H9 (cell line): ENCODE measurements at regions not wholly inside any gene's neighbourhood (a gene's known extent, or its start where the extent isn't known, plus 50 kb on each side); places are given as distances from the start of the nearest gene placed in this dataset.

Experiments
- DNase-seq: peaks from one replicate; pipeline ENCODE4 v3.0.0-alpha.2; 2017
- H2AFZ ChIP-seq: one replicate; pipeline ENCODE4 v1.6.1; 2013; ENCODE audit warnings: mild to moderate bottlenecking, low read length, control low read depth, moderate library complexity
- H2AK5ac ChIP-seq: 2 replicates; pipeline ENCODE4 v1.6.1; 2013; ENCODE audit warnings: low read length, control low read depth, mixed read lengths; ENCODE audit not compliant: insufficient read length
- H2BK120ac ChIP-seq: one replicate; pipeline ENCODE4 v1.6.1; 2013; ENCODE audit warnings: low read depth, mild to moderate bottlenecking, low read length, control low read depth, inconsistent platforms; ENCODE audit not compliant: poor library complexity, severe bottlenecking
- H2BK12ac ChIP-seq: 2 replicates; pipeline ENCODE4 v1.6.1; 2013; ENCODE audit warnings: low read length, control low read depth, mixed read lengths, low read depth; ENCODE audit not compliant: insufficient read length
- H2BK15ac ChIP-seq: 2 replicates; pipeline ENCODE4 v1.6.1; 2013; ENCODE audit warnings: low read depth, low read length, control low read depth
- H2BK20ac ChIP-seq: one replicate; pipeline ENCODE4 v1.6.1; 2013; ENCODE audit warnings: low read depth, mild to moderate bottlenecking, low read length, control low read depth, inconsistent platforms; ENCODE audit not compliant: poor library complexity, severe bottlenecking
- H2BK5ac ChIP-seq: 2 replicates; pipeline ENCODE4 v1.6.1; 2013; ENCODE audit warnings: low read length, control low read depth, mixed read lengths; ENCODE audit not compliant: insufficient read length
- H3K14ac ChIP-seq: 2 replicates; pipeline ENCODE4 v1.6.1; 2013; ENCODE audit warnings: low read length, control low read depth; ENCODE audit not compliant: insufficient read depth
- H3K18ac ChIP-seq: 2 replicates; pipeline ENCODE4 v1.6.1; 2013; ENCODE audit warnings: low read depth, mild to moderate bottlenecking, mixed read lengths, low read length, control low read depth; ENCODE audit not compliant: insufficient read length
- H3K23ac ChIP-seq: 2 replicates; pipeline ENCODE4 v1.6.1; 2013; ENCODE audit warnings: low read length, control low read depth, mixed read lengths, low read depth; ENCODE audit not compliant: insufficient read length
- H3K23me2 ChIP-seq: 2 replicates; pipeline ENCODE4 v1.6.1; 2013; ENCODE audit warnings: low read depth, mild to moderate bottlenecking, mixed read lengths, low read length, control low read depth; ENCODE audit not compliant: insufficient read length, poor library complexity, severe bottlenecking
- H3K27ac ChIP-seq: 2 replicates; pipeline ENCODE4 v1.5.1; 2013; ENCODE audit warnings: low read length, control low read depth, mixed read lengths, low read depth; ENCODE audit not compliant: insufficient read length
- H3K27me3 ChIP-seq: 2 replicates; pipeline ENCODE4 v1.6.1; 2013; ENCODE audit warnings: low read length, control low read depth, inconsistent platforms; ENCODE audit not compliant: insufficient read depth
- H3K4ac ChIP-seq: 2 replicates; pipeline ENCODE4 v1.6.1; 2013; ENCODE audit warnings: low read depth, mild to moderate bottlenecking, control low read depth, inconsistent platforms, low read length, moderate library complexity
- H3K4me1 ChIP-seq: 2 replicates; pipeline ENCODE4 v1.6.1; 2013; ENCODE audit warnings: low read length, control low read depth, inconsistent platforms; ENCODE audit not compliant: insufficient read depth
- H3K4me2 ChIP-seq: 2 replicates; pipeline ENCODE4 v1.6.1; 2013; ENCODE audit warnings: low read length, control low read depth, mixed read lengths; ENCODE audit not compliant: insufficient read length, insufficient read depth
- H3K56ac ChIP-seq: 2 replicates; pipeline ENCODE4 v1.6.1; 2013; ENCODE audit warnings: low read depth, mild to moderate bottlenecking, mixed read lengths, low read length, control low read depth; ENCODE audit not compliant: insufficient read length
- H3K79me1 ChIP-seq: 2 replicates; pipeline ENCODE4 v1.6.1; 2013; ENCODE audit warnings: low read depth, mild to moderate bottlenecking, moderate library complexity, low read length, control low read depth, inconsistent platforms; ENCODE audit not compliant: insufficient read depth, poor library complexity, severe bottlenecking
- H3K79me2 ChIP-seq: 2 replicates; pipeline ENCODE4 v1.6.1; 2013; ENCODE audit warnings: low read length, control low read depth, inconsistent platforms; ENCODE audit not compliant: insufficient read depth
- H3K9ac ChIP-seq: 2 replicates; pipeline ENCODE4 v1.6.1; 2013; ENCODE audit warnings: low read length, control low read depth, mixed read lengths; ENCODE audit not compliant: insufficient read length; ENCODE audit errors: extremely low read depth
- H3K9me3 ChIP-seq: one replicate; pipeline ENCODE4 v1.6.1; 2013; ENCODE audit warnings: low read depth, low read length, inconsistent platforms; ENCODE audit not compliant: control insufficient read depth
- H3T11ph ChIP-seq: one replicate; pipeline ENCODE4 v1.6.1; 2013; ENCODE audit warnings: mild to moderate bottlenecking, low read length, control low read depth, inconsistent platforms
- H4K20me1 ChIP-seq: one replicate; pipeline ENCODE4 v1.6.1; 2013; ENCODE audit not compliant: control insufficient read depth, insufficient read length, insufficient read depth
- H4K5ac ChIP-seq: 2 replicates; pipeline ENCODE4 v1.6.1; 2013; ENCODE audit warnings: low read depth, mild to moderate bottlenecking, mixed read lengths, low read length, control low read depth; ENCODE audit not compliant: insufficient read length
- H4K8ac ChIP-seq: replicated peaks from 2 replicates; pipeline ENCODE4 v1.6.1; 2013; ENCODE audit warnings: low read length, control low read depth, mixed read lengths, low read depth; ENCODE audit not compliant: insufficient read length
- H4K91ac ChIP-seq: 2 replicates; pipeline ENCODE4 v1.6.1; 2013; ENCODE audit warnings: low read depth, mild to moderate bottlenecking, moderate library complexity, mixed read lengths, low read length, control low read depth; ENCODE audit not compliant: insufficient read length
- H3K27ac Mint-ChIP-seq, 3 experiments: 2 replicates in 2 of 3; 3 replicates in 1 of 3; pipeline ENCODE4 v1.8.0; 2020 to 2021; ENCODE audit warnings: mixed read lengths in 3 of 3, mild to moderate bottlenecking in 1 of 3, moderate library complexity in 1 of 3
- H3K27me3 Mint-ChIP-seq: 2 replicates; pipeline ENCODE4 v1.8.0; 2021; ENCODE audit warnings: low read depth, mild to moderate bottlenecking, moderate library complexity, mixed read lengths
- H3K36me3 Mint-ChIP-seq, 3 experiments: 2 replicates in 2 of 3; 3 replicates in 1 of 3; pipeline ENCODE4 v1.8.0; 2020 to 2021; ENCODE audit warnings: low read depth in 3 of 3, mixed read lengths in 3 of 3; ENCODE audit not compliant: insufficient read depth in 1 of 3
- H3K4me1 Mint-ChIP-seq, 2 experiments: 2 replicates each; pipeline ENCODE4 v1.8.0; 2020; ENCODE audit warnings: mixed read lengths in 2 of 2
- H3K4me3 Mint-ChIP-seq, 2 experiments: 2 replicates in 1 of 2; 3 replicates in 1 of 2; pipeline ENCODE4 v1.8.0; 2020 to 2021; ENCODE audit warnings: mild to moderate bottlenecking in 2 of 2, mixed read lengths in 2 of 2, moderate library complexity in 1 of 2
- H3K9me3 Mint-ChIP-seq, 2 experiments: 2 replicates in 1 of 2; 3 replicates in 1 of 2; pipeline ENCODE4 v1.8.0; 2020; ENCODE audit warnings: mild to moderate bottlenecking in 2 of 2, mixed read lengths in 2 of 2, moderate library complexity in 1 of 2
- CTCF ChIP-seq: fragments of 200-600 bp; sonication (generic); conservative IDR thresholded peaks from 3 replicates; pipeline ENCODE4 v1.8.0; 2021; ENCODE audit warnings: antibody characterized with exemption, mild to moderate bottlenecking
- WGBS: extraction: QIAGEN DNeasy Blood & Tissue Kit; methylation state at CpG from one replicate; pipeline ENCODE4 v1.1.7; 2013; ENCODE audit warnings: missing lambda C conversion rate, low lambda C conversion rate, mixed read lengths; ENCODE audit not compliant: insufficient read length; ENCODE audit errors: extremely low coverage; 5-methylcytosine and 5-hydroxymethylcytosine counted together

GRCh38 chr12:45598336-45598735 lies 131.2 kb upstream of the ARID2 start:
- TF ChIP-seq CTCF: no peak
- Histone ChIP-seq H3K79me2 (no peaks in the 10 kb centered on the region), H3K79me1 (no peaks in the 10 kb centered on the region), H4K5ac (no peak overlapping the region), H3K14ac (no peak overlapping the region), H3K9ac (no peak overlapping the region), H3K27me3 (no peaks in the 10 kb centered on the region), H4K91ac (no peak overlapping the region), H3K56ac (no peak overlapping the region), H2BK120ac (no peak overlapping the region), H3K27ac (no peak overlapping the region), H3K18ac (no peak overlapping the region), H2BK20ac (no peak overlapping the region), H2AFZ (no peak overlapping the region), H3K23ac (no peak overlapping the region), H3K4ac (no peak overlapping the region), H2AK5ac (no peak overlapping the region), H3K9me3 (no peaks in the 10 kb centered on the region), H2BK5ac (no peak overlapping the region), H3K23me2 (no peaks in the 10 kb centered on the region), H3K4me2 (no peak overlapping the region), H2BK15ac (no peak overlapping the region), H3K4me1 (no peaks in the 10 kb centered on the region), H4K8ac (no peak overlapping the region), H2BK12ac (no peak overlapping the region), H3T11ph (no peak overlapping the region), H4K20me1 (no peaks in the 10 kb centered on the region)
- WGBS: no CpG with 5 or more reads among the region's 2 CpGs
- no peak overlapping the region for H3K4me3 Mint-ChIP-seq
- no peaks in the 10 kb centered on the region for H3K4me1 Mint-ChIP-seq
- DNase-seq: no peak
- 0 out of 5 replicates have a peak, but pooled peaks cover 0 to 3% of the 10 kb centered on the region in 2 experiments for H3K9me3 Mint-ChIP-seq
- H3K27me3 Mint-ChIP-seq: no peaks in the 10 kb centered on the region; the same call in 1 of the 2 replicates
- H3K27ac Mint-ChIP-seq: no peak overlapping the region
- no peaks in the 10 kb centered on the region for H3K36me3 Mint-ChIP-seq
